HCT116 (cell line): ENCODE measurements at regions not wholly inside any gene's neighbourhood (a gene's known extent, or its start where the extent isn't known, plus 50 kb on each side); places are given as distances from the start of the nearest gene placed in this dataset.

Source experiments
- ATAC-seq: fragments of 200-7000 bp; cut with Tn5 transposase; 2 replicates; pipeline ENCODE4 v1.9.1; 2020; ENCODE audit warnings: mild to moderate bottlenecking, moderate library complexity
- BruUV-seq: library from RNA; stranded (reverse); fragments of 400-500 nt; replicated peaks from 2 replicates; lab custom pipeline; 2021; lab: Mats Ljungman, UMichigan
- CTCF ChIA-PET: fragments of 300-600 bp; sonication (Branson Sonifier 250); formaldehyde crosslinking; loops from one replicate; lab custom pipeline; 2021; ENCODE audit warnings: antibody characterized with exemption; lab: Charles Lee
- POLR2A ChIA-PET: fragments of 300-600, 350-600 bp; sonication (Branson Sonifier 250); formaldehyde crosslinking; loops from one replicate; lab custom pipeline; 2021; ENCODE audit warnings: antibody characterized with exemption; lab: Charles Lee
- RAD21 ChIA-PET, 2 experiments: fragments of 300-600 bp; sonication (Branson Sonifier 250); formaldehyde crosslinking; loops; one replicate each; lab custom pipeline; 2023; ENCODE audit warnings: low total read pairs in 2 of 2; ENCODE audit not compliant: uncharacterized antibody in 2 of 2, unreplicated experiment in 2 of 2, low non-redundant PET in 1 of 2; lab: Charles Lee
- DNase-seq: peaks from one replicate; pipeline ENCODE4 v3.0.0-alpha.2; 2010; ENCODE audit warnings: low read depth, low spot score
- H2AFZ ChIP-seq: fragments of 200-600 bp; shearing (Covaris generic), sonication (generic); 2 replicates; pipeline ENCODE4 v1.6.1; 2017; ENCODE audit warnings: low read depth, mixed run types, mixed read lengths, antibody characterized with exemption, low read length; ENCODE audit not compliant: poor library complexity, severe bottlenecking
- H3K27ac ChIP-seq: 2 replicates; pipeline ENCODE4 v1.5.1; 2012; ENCODE audit warnings: low read depth, low read length
- H3K27me3 ChIP-seq: fragments of 200-600 bp; sonication (generic); 2 replicates; pipeline ENCODE4 v1.6.1; 2016; ENCODE audit warnings: mixed run types, low read length, mixed read lengths; ENCODE audit not compliant: insufficient read depth
- H3K36me3 ChIP-seq, 2 experiments: fragments of 200-500 bp in 1 of 2; fragments of 200-600 bp in 1 of 2; sonication (Bioruptor generic) in 1 of 2; sonication (generic) in 1 of 2; 2 replicates each; pipeline versions ENCODE4 v1.5.1 to v1.6.1; 2014 to 2016; ENCODE audit warnings: low read length in 2 of 2, inconsistent platforms in 1 of 2, mixed read lengths in 1 of 2, mixed run types in 1 of 2; ENCODE audit not compliant: insufficient read depth in 2 of 2, control insufficient read depth in 1 of 2
- H3K4me1 ChIP-seq, 2 experiments: fragments of 200-600 bp in 1 of 2; sonication (generic) in 1 of 2; 2 replicates each; pipeline versions ENCODE4 v1.5.1 to v1.6.1; 2012 to 2017; ENCODE audit warnings: low read length in 2 of 2, inconsistent platforms in 1 of 2, mild to moderate bottlenecking in 1 of 2, mixed read lengths in 1 of 2, mixed run types in 1 of 2, moderate library complexity in 1 of 2; ENCODE audit not compliant: insufficient read depth in 2 of 2, control insufficient read depth in 1 of 2
- H3K4me2 ChIP-seq: fragments of 200-600 bp; sonication (generic); 2 replicates; pipeline ENCODE4 v1.6.1; 2017; ENCODE audit warnings: mixed run types, low read length, mixed read lengths
- H3K4me3 ChIP-seq, 2 experiments: fragments of 200-600 bp in 1 of 2; sonication (generic) in 1 of 2; replicated peaks in 1 of 2; 2 replicates each; pipeline ENCODE4 v1.5.1; 2011 to 2016; ENCODE audit warnings: low read length in 2 of 2, control low read depth in 1 of 2, low read depth in 1 of 2, mild to moderate bottlenecking in 1 of 2, mixed read lengths in 1 of 2, mixed run types in 1 of 2
- H3K79me2 ChIP-seq: fragments of 200-600 bp; sonication (generic); 2 replicates; pipeline ENCODE4 v1.6.1; 2017; ENCODE audit warnings: mild to moderate bottlenecking, mixed run types, low read length, moderate library complexity, mixed read lengths; ENCODE audit not compliant: insufficient read depth
- H3K9ac ChIP-seq: fragments of 200-600 bp; sonication (generic); 2 replicates; pipeline ENCODE4 v1.6.1; 2016; ENCODE audit warnings: low read length, mixed read lengths
- H3K9me2 ChIP-seq: fragments of 200-600 bp; sonication (generic), shearing (Covaris generic); 2 replicates; pipeline ENCODE4 v1.6.1; 2017; ENCODE audit warnings: mixed run types, mild to moderate bottlenecking, moderate library complexity; ENCODE audit not compliant: insufficient read depth
- H3K9me3 ChIP-seq, 2 experiments: fragments of 200-500 bp in 1 of 2; fragments of 200-600 bp in 1 of 2; sonication (Bioruptor generic) in 1 of 2; sonication (generic) in 1 of 2; 2 replicates each; pipeline ENCODE4 v1.6.1; 2014 to 2017; ENCODE audit warnings: low read length in 2 of 2, mixed read lengths in 2 of 2, inconsistent platforms in 1 of 2, low read depth in 1 of 2, mild to moderate bottlenecking in 1 of 2, mixed run types in 1 of 2, moderate library complexity in 1 of 2; ENCODE audit not compliant: control insufficient read depth in 1 of 2, insufficient read depth in 1 of 2
- H4K20me1 ChIP-seq: fragments of 200-600 bp; sonication (generic), shearing (Covaris generic); 2 replicates; pipeline ENCODE4 v1.6.1; 2017; ENCODE audit warnings: mixed run types, mild to moderate bottlenecking, moderate library complexity; ENCODE audit not compliant: insufficient read depth
- ELF1 ChIP-seq: IDR thresholded peaks from 2 replicates; pipeline ENCODE4 v1.6.1; 2012; ENCODE audit warnings: low read depth, borderline replicate concordance
- EZH2 ChIP-seq: fragments of 200-600 bp; sonication (generic); IDR thresholded peaks from 2 replicates; pipeline ENCODE4 v1.6.1; 2017; ENCODE audit warnings: antibody characterized with exemption, mixed run types
- EZH2phosphoT487 ChIP-seq: fragments of 200-600 bp; IDR thresholded peaks from 2 replicates; pipeline ENCODE4 v1.6.1; 2018; ENCODE audit warnings: antibody characterized with exemption, borderline replicate concordance
- JUND ChIP-seq: IDR thresholded peaks from 2 replicates; pipeline ENCODE4 v1.6.1; 2012
- SP1 ChIP-seq: IDR thresholded peaks from 2 replicates; pipeline ENCODE4 v1.6.1; 2012; ENCODE audit warnings: low read depth
- ZFX ChIP-seq: fragments of 450-650 bp; IDR thresholded peaks from 2 replicates; pipeline ENCODE4 v1.6.1; 2017
- ZNF274 ChIP-seq: fragments of 200-500 bp; sonication (Bioruptor generic); IDR thresholded peaks from 2 replicates; pipeline ENCODE4 v1.6.1; 2014; ENCODE audit warnings: mild to moderate bottlenecking, low read depth, low read length, inconsistent platforms
- intact Hi-C: fragments of 100-400 bp; cut with micrococcal nuclease; formaldehyde crosslinking; loops from 2 replicates; pipeline ENCODE4 v1.10.0; 2022
- TF ChIP-seq, protein P1 (sequence below): IDR thresholded peaks from 2 replicates; pipeline ENCODE4 v1.6.1; 2012
- TF ChIP-seq, protein P2 (sequence below): IDR thresholded peaks from 2 replicates; pipeline ENCODE4 v1.6.1; 2011; ENCODE audit warnings: mild to moderate bottlenecking, low read length, moderate library complexity; ENCODE audit not compliant: insufficient replicate concordance; ENCODE audit errors: extremely low read depth
- TF ChIP-seq, protein P3 (sequence below): IDR thresholded peaks from 2 replicates; pipeline ENCODE4 v1.6.1; 2012; ENCODE audit warnings: low read depth

DNA sequence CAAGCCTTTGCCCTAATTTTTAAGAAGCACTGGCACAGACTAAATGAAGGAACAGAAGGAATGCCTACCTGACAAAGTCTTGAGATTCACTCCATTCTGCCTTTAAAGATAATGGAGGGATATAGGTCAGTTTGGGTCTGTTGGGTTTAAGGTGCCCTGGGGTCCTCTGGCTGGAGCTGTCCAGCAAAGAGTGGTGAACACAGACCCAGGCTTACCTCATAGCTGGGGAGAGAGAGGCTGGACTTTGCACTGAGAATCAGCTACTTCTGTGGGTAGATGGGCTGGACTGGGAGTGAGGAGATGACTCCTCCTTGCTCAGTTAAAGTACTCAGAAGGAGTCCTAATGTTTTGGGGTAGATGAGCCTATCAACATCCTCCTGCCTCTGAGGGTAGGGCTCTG, 64.4 kb upstream of the CXCR4 start:
- Histone ChIP-seq H3K9me3 (no peaks in the 10 kb centered on the region), H3K4me2 (no peak overlapping the region)
- no peak for ATAC-seq

DNA sequence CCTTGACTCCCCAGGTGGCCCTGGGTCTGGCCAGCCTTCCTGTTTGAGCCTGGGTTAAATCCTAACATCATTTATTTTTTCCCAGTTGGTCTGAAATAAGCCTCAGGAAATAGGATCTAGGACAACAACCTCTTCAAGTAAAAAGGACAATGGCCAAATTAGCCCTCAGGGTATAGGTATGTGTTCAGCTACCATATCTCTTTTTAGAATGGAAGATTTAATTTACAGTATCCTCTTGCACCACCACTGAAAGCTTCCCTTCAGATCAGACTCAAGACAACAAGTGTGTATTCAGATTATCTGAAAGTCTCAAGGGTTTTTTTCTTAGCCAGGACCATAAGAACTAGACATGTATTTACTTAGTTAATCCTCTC, 61.6 kb upstream of the CXCR4 start:
- no peaks in the 10 kb centered on the region for H3K79me2 ChIP-seq
- no peaks in the 10 kb centered on the region for H3K36me3 ChIP-seq
- ATAC-seq = no peak
- RAD21 ChIA-PET = no interaction called here
- no peak overlapping the region for H3K4me2 ChIP-seq
- no peak overlapping the region for H3K9ac ChIP-seq
- H2AFZ ChIP-seq = no peak overlapping the region
- peaks cover 4% of the 10 kb centered on the region; the same call in 1 of the 2 replicates for H3K27me3 ChIP-seq
- no TSS peak for BruUV-seq
- intact Hi-C loops = no loop called here
- no peak for DNase-seq
- H3K9me2 ChIP-seq = no peaks in the 10 kb centered on the region
- no peaks in the 10 kb centered on the region for H3K9me3 ChIP-seq
- H3K27ac ChIP-seq = no peak overlapping the region
- CTCF ChIA-PET = no interaction called here
- no peaks in the 10 kb centered on the region for H4K20me1 ChIP-seq
- no peaks in the 10 kb centered on the region for H3K4me1 ChIP-seq
- H3K4me3 ChIP-seq = no peak overlapping the region
- POLR2A ChIA-PET = no interaction called here
- TF ChIP-seq ZNF274 (no peak), EZH2 (no peak), ELF1 (no peak), SP1 (no peak), ZFX (no peak), JUND (no peak), EZH2phosphoT487 (no peak)
- TF ChIP-seq, protein P1, sequence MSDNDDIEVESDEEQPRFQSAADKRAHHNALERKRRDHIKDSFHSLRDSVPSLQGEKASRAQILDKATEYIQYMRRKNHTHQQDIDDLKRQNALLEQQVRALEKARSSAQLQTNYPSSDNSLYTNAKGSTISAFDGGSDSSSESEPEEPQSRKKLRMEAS = no peak
- TF ChIP-seq, protein P2, sequence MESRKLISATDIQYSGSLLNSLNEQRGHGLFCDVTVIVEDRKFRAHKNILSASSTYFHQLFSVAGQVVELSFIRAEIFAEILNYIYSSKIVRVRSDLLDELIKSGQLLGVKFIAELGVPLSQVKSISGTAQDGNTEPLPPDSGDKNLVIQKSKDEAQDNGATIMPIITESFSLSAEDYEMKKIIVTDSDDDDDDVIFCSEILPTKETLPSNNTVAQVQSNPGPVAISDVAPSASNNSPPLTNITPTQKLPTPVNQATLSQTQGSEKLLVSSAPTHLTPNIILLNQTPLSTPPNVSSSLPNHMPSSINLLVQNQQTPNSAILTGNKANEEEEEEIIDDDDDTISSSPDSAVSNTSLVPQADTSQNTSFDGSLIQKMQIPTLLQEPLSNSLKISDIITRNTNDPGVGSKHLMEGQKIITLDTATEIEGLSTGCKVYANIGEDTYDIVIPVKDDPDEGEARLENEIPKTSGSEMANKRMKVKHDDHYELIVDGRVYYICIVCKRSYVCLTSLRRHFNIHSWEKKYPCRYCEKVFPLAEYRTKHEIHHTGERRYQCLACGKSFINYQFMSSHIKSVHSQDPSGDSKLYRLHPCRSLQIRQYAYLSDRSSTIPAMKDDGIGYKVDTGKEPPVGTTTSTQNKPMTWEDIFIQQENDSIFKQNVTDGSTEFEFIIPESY = no peak

More for the DNA sequence above, 64.4 kb upstream of the CXCR4 start:
- peaks cover 4% of the 10 kb centered on the region; the same call in 1 of the 2 replicates for H3K27me3 ChIP-seq
- H3K9me2 ChIP-seq = no peaks in the 10 kb centered on the region
- no peaks in the 10 kb centered on the region for H3K36me3 ChIP-seq
- H3K79me2 ChIP-seq = no peaks in the 10 kb centered on the region
- no peak overlapping the region for H3K27ac ChIP-seq
- ChIA-PET RAD21 (no interaction called here), POLR2A (no interaction called here), CTCF (no interaction called here)
- intact Hi-C loops = no loop called here
- no peak overlapping the region for H3K9ac ChIP-seq
- H4K20me1 ChIP-seq = no peaks in the 10 kb centered on the region
- TF ChIP-seq, protein P1 = no peak
- no peak for TF ChIP-seq ZNF274
- TF ChIP-seq, protein P3, sequence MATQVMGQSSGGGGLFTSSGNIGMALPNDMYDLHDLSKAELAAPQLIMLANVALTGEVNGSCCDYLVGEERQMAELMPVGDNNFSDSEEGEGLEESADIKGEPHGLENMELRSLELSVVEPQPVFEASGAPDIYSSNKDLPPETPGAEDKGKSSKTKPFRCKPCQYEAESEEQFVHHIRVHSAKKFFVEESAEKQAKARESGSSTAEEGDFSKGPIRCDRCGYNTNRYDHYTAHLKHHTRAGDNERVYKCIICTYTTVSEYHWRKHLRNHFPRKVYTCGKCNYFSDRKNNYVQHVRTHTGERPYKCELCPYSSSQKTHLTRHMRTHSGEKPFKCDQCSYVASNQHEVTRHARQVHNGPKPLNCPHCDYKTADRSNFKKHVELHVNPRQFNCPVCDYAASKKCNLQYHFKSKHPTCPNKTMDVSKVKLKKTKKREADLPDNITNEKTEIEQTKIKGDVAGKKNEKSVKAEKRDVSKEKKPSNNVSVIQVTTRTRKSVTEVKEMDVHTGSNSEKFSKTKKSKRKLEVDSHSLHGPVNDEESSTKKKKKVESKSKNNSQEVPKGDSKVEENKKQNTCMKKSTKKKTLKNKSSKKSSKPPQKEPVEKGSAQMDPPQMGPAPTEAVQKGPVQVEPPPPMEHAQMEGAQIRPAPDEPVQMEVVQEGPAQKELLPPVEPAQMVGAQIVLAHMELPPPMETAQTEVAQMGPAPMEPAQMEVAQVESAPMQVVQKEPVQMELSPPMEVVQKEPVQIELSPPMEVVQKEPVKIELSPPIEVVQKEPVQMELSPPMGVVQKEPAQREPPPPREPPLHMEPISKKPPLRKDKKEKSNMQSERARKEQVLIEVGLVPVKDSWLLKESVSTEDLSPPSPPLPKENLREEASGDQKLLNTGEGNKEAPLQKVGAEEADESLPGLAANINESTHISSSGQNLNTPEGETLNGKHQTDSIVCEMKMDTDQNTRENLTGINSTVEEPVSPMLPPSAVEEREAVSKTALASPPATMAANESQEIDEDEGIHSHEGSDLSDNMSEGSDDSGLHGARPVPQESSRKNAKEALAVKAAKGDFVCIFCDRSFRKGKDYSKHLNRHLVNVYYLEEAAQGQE = peak; percentile 29
- H2AFZ ChIP-seq = no peak overlapping the region
- no peaks in the 10 kb centered on the region for H3K4me1 ChIP-seq
- no peak overlapping the region for H3K4me3 ChIP-seq
- BruUV-seq = no TSS peak
- no peak for DNase-seq
